Peyer's patch (tissue), 4 donors: ENCODE measurements at regions not wholly inside any gene's neighbourhood (a gene's known extent, or its start where the extent isn't known, plus 50 kb on each side); places are given as distances from the start of the nearest gene placed in this dataset.

ENCODE experiments used
- POLR2A ChIP-seq, 2 donors: fragments of 450-650 bp; IDR thresholded peaks; one replicate each; pipeline ENCODE4 v1.5.1; 2017; ENCODE audit warnings: antibody characterized with exemption in 2 of 2, mild to moderate bottlenecking in 2 of 2, moderate library complexity in 2 of 2
- TF ChIP-seq, protein P1 (sequence below), 6 experiments: fragments of 450-650 bp in 4 of 6; fragments of 200-600 bp in 2 of 6; sonication (generic) in 1 of 6; IDR thresholded peaks; one replicate each; pipeline ENCODE4 v1.5.1; 2017 to 2019; ENCODE audit warnings: antibody characterized with exemption in 6 of 6, mild to moderate bottlenecking in 3 of 6, moderate library complexity in 1 of 6

DNA sequence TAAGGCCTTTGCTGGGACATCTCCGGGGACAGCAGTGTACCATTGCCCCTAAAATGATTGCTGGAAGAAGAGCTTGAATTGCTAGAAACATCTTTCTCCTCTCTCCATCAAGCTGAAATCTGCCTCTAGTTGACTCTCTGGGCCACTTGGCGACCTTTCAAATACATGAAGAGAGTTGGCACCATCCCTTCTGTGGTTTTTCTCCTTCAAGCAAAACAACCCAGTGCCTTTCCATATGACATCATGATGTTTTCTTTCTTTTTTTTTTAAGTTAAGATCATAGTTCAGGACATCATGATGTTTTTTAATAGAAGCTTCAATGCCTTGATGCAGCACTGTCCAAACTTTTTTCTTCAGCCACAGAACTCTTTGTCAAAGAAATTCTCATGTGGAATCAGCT, 144.0 kb upstream of the PTPRG start:
- TF ChIP-seq, protein P1, sequence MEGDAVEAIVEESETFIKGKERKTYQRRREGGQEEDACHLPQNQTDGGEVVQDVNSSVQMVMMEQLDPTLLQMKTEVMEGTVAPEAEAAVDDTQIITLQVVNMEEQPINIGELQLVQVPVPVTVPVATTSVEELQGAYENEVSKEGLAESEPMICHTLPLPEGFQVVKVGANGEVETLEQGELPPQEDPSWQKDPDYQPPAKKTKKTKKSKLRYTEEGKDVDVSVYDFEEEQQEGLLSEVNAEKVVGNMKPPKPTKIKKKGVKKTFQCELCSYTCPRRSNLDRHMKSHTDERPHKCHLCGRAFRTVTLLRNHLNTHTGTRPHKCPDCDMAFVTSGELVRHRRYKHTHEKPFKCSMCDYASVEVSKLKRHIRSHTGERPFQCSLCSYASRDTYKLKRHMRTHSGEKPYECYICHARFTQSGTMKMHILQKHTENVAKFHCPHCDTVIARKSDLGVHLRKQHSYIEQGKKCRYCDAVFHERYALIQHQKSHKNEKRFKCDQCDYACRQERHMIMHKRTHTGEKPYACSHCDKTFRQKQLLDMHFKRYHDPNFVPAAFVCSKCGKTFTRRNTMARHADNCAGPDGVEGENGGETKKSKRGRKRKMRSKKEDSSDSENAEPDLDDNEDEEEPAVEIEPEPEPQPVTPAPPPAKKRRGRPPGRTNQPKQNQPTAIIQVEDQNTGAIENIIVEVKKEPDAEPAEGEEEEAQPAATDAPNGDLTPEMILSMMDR (IDR thresholded peaks at IDR 0.05), result no peak
- no peak for TF ChIP-seq POLR2A (IDR thresholded peaks at IDR 0.05)
